Right ventricle myocardium inferior (tissue), 1 donor: ENCODE measurements at regions not wholly inside any gene's neighbourhood (a gene's known extent, or its start where the extent isn't known, plus 50 kb on each side); places are given as distances from the start of the nearest gene placed in this dataset.

ENCODE experiments used
- ATAC-seq: fragments of 200-7000 bp; cut with Tn5 transposase; one replicate; pipeline ENCODE4 v1.9.1; 2020; ENCODE audit warnings: mild to moderate bottlenecking, moderate library complexity
- DNase-seq: peaks from one replicate; pipeline ENCODE4 v3.0.0; 2021; ENCODE audit errors: missing footprints
- intact Hi-C: fragments of 100-400 bp; cut with DNase I; formaldehyde crosslinking; loops from one replicate; pipeline ENCODE4 v1.11.0; 2022
- donor health status: DM: no; HTN: yes; CAD: no; lungs with severe emphysema.

DNA sequence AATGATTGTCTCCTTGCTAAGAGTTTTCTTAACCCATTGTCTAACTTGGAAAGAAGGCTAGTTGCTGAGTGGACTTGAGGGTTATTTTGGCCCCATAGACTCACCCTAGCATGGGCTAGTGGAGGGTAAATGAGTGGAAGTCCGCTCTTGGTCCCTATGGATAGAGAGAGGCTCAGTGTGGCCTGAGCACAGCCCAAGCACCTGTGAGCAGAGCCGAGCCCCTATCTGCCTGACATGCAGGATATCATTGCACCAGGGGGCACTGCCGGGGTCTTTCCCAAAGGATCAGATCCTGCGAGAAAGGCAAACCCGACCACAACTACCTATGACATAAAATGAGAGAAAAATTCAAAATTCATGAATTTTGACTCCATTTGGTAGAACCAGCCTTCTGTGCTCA is 70.6 kb upstream of the GGTLC1 start:
- DNase-seq: no peak
- intact Hi-C loops: no loop called here
- ATAC-seq: no peak

DNA sequence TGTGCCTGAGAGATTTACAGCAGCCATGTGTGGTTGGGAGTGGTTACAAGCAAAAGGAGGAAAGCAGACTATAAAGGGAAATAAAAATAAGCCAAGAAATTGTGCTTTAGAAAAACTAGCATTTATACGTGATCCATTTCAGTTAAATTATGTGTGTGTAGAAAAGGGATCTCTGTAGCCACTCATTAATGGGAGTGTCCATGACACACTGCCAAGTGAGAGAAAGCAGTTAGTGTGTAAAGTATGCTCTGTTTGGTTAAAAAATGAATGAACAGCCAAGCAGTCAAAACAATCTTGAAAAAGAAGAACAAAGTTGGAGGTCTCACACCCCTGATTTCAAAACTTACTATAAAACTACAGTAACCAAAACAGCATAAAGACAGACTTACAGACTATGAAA is 67.9 kb upstream of the GGTLC1 start:
- intact Hi-C loops: no loop called here
- DNase-seq (no peak), ATAC-seq (no peak)

DNA sequence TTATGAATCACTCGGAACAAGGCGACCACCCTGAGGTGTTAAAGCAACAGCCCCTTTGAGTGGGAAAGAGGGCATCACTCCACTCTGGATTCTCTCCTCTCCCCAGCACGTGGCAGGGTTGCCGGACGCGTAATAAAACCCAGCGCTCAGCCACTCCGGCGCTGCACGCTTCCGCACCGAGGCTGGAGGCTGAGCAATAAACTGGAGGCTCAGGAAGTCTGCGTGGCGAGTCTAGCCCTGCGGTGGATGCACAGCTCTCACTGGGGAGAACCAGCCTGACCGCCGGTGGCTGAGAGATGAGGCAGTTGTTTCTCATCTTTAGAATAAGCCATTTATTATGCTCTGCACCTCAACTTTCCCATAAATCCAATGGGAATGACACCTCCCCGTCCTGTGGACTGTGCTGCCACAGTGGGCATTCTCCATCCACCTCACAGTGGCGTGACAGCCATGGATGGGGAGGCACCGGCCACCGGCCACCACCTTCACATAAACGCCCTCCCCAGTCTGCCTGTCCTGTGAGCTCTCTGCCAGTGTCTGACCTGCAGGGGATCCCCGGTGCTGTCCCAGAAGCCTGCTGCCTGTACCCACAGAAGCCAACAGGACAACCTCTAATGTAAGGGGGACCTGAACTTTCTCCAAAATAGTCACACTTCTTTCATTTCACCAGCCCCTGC is 64.2 kb upstream of the GGTLC1 start:
- intact Hi-C loops: no loop called here
- DNase-seq (no peak), ATAC-seq (no peak)

DNA sequence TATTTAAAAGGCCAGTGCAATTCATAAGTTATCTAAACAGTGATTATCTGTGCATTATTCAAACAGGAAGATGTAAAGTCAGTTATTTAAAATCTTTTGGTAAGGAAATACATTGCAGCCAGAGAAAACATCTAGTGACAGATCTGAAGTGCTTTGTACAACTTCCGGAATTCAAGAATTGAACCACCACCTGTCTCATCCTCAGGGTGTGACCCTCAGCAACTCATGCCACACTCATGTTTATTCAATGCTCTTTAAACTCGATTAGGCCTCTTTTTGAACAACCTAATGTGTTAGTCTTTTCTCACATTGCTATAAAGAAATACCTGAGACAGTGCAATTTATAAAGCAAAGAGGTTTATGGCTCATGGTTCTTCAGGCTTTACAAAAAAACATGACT is 62.6 kb upstream of the GGTLC1 start:
- no peak for DNase-seq
- ATAC-seq: no peak
- intact Hi-C loops: no loop called here

DNA sequence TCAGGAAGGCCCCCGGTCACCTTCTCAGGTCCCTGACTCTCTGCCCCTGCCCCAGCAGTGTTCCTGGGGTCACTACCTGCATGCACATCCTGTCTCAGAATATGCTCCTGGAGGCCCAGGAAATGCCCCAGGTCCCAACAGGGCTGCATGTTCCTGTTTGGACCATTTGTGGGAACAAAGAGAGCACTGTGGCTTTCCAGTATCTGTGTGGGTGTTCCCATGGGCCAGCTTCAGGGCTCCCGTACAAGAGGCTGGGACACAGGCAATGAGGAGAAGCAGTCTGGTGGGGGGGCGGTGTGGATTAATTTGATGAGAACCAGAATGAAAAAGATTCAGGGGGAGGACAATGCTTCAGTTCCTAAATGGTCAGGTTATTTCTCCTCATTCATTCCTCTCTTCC is 61.5 kb upstream of the GGTLC1 start:
- DNase-seq: no peak
- ATAC-seq: no peak
- intact Hi-C loops: no loop called here

DNA sequence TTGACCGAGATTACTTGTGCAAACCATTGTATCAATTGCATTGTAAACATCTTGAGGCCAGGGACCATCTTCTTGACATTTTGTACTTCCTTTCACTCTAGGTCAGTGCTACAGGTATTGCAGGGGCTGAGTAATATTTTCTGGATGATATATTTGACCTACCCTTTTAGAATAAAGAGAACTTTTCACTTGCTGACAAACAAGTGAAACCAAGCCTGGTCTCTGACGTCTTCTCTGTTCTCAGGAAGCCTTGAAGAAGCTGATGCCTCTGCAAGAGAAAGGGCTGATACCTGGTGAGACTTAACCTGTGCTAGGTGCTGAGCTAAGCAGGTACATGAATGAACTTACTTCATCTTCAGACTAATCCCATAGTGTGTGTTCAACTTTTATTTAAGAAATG is 60.5 kb upstream of the GGTLC1 start:
- no peak for DNase-seq
- ATAC-seq: no peak
- intact Hi-C loops: no loop called here

DNA sequence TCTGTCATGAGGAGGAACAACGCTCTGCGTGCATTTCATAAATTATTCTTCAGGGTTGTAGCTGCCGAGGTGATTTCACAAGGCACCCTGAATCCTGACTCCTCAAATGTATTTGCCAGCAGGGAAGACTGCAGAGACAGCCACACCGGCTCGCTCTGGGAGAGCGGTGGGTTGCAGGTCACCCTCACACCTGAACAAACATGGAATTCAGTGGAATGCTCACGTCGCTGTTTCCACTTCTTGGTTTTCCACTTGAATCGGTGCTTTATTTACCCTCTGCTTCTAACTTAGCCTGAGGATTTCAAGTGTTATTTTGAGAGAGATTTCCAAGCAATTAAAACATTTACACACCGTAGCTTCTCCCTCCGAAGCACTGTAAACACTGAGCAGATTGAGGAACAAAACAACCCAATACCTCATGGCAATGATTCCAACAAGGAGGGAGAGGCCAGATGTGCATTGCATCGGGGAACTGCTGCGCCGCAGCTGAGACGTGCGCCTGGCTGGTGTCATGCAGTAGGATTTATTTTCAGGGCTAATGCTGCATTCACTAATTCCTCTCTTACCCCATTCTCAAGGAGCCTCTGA is 59.5 kb upstream of the GGTLC1 start:
- ATAC-seq (no peak), DNase-seq (no peak)
- intact Hi-C loops: no loop called here

DNA sequence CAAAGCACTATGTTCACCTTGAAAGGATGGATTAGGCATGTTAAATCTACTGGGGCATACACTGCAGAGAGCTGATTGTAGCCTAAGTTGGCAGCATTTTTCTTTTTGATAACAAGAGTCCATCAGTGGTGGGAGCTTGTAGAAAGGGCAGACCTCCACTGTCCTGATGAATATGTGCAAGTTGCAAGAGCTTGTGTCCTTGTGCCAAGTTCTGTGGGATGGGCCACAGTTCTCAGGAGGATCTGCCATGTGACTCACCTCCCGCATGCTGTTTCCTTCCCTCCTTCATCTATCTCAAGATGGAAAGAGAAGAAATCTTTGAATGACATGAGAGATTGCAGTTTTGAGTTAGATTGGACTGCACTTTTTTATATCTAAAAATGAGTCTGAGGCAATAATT is 58.3 kb upstream of the GGTLC1 start:
- intact Hi-C loops: no loop called here
- DNase-seq (no peak), ATAC-seq (no peak)

DNA sequence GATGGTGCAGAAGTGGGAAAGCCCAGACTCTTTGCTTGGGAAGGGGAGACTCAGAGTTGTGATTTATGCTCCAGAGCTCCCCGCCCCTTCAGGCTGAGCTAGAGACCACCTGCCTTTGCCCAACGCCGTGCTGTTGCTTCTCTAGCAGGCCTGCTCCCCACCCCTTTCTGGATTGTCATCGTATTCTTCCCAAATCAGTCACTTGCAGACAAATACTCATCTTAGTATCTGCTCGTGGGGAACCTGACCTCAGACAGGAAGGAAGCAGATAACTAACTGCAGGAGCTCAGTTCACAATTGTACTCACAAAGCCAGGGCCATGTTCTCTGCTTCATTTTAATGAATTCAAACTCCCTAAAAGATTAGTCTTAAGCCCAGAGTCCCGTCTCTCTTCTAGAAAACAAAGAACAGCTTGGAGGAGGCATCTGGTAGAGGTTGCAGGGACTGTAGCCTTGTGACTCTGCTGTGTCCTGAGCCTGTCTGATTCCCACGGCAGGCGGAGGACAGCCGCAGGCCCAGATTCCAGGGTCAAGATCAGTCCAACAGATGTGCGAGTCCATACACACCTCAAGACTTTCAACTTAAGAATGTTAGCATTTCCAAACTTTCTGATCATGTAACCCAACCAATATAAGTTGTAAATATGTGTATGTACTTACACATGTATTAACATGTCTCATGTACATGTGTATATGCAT is 57.2 kb upstream of the GGTLC1 start:
- DNase-seq (no peak), ATAC-seq (no peak)
- intact Hi-C loops: no loop called here

DNA sequence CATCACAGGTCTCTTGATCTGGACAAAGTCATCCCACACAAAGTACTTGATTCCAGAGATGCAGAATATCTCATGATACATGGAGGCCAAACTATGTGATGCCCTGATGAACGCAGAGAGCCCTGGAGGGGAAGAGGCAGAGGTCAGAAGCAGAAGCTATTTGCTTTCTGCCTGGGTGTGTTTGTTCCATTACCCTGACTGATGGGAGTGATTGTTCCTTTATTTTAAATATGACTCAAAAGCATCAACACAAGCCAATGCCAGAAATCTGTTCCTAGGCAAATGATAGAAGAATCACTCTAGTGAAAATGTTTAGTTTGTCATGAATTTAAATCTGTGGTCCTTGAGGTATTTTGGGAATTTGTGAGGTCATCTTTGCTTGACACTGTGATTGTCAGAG is 54.7 kb upstream of the GGTLC1 start:
- ATAC-seq (no peak), DNase-seq (no peak)
- intact Hi-C loops: no loop called here

DNA sequence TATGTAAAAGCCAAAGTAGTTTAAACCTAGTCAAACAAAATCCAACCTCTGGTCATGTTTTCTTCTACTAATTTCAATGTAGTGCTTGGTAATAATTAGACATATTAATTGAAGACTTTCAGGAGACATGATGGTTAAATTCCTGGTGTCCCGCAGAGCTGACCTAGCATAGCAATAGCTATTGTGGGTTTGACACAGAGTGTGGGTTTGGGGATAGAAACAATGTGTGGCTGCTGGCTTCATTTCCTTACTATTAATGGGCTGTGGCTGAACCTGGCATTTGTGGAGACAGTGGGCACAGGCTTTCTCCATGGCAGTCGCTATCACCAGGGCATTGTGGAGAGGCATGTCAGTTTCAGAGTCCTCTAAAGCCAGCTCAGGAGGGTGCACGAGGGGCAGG is 54.1 kb upstream of the GGTLC1 start:
- intact Hi-C loops: no loop called here
- DNase-seq (no peak), ATAC-seq (no peak)

DNA sequence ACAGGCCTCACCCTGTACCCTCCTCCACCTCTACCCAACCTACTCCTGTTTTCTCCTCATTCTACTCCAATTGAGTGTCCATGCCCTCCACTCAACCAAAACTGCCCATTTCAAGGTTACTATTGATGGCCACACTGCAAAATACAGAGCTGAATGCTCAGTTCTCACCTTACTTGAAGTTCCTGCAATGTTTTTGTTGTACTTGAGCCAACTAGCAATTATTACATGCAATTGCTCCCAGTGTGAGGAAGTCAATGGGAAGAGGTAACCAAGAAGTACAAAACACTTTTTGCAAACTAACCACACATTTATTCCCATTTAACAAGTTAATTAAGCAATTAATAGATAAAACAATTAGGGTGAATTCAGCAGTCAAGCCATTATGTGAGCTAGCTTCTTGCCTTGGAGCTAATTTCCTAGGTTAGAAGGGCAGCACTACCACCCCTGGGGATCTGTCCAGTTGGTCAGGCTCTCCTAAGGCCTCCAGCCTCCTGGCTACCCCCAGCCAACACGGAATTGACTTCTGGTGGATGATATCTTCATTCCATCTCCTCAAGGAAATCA is 52.4 kb upstream of the GGTLC1 start:
- intact Hi-C loops: no loop called here
- DNase-seq (no peak), ATAC-seq (no peak)

DNA sequence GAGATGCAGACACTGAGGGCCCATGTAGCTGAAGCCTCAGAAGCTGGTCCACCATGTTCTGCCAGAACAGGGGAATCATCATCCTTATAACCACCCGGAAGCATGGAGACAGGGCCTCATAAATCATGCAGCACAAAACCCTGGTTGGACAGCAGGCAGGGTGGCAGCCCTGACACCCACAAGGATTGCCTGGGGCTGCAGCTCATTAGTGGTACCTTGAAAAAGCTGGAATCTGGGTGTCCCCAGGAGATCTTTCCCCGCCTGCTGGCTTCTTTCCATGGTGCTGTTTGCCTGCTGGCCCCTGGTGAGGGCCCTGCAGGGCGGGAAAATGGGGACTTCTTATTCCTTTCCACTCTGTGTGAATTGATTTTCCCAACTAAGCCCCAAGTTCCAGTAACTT is 50.6 kb upstream of the GGTLC1 start:
- DNase-seq (no peak), ATAC-seq (no peak)
- intact Hi-C loops: no loop called here
